ENCODE measurements at regions not wholly inside any gene's neighbourhood (a gene's known extent, or its start where the extent isn't known, plus 50 kb on each side); places are given as distances from the start of the nearest gene placed in this dataset.

- no peak for TF ChIP-seq POLR2AphosphoS5 (IDR thresholded peaks at IDR 0.05; ENCODE audit: low read depth, low read length)
- TF ChIP-seq SIN3A (IDR thresholded peaks at IDR 0.05; ENCODE audit: borderline replicate concordance, insufficient read depth, low read length) = no peak
- TF ChIP-seq TAF1 (IDR thresholded peaks at IDR 0.05; ENCODE audit: borderline replicate concordance, insufficient read depth, low read length) = no peak
- no peak for TF ChIP-seq REST (IDR thresholded peaks at IDR 0.05; ENCODE audit: insufficient read depth in 1 of 2, low read depth in 2 of 2, low read length in 2 of 2)
- TF ChIP-seq FOXP2 (optimal IDR thresholded peaks at IDR 0.05; ENCODE audit: borderline replicate concordance, extremely low read depth, extremely low read length, insufficient read depth) = no peak
Measured at GRCh38 chr3:117630885-117631284, 921.3 kb downstream of the TUSC7 start.

Measured in PFSK-1 (cell line).